Endothelial cell of umbilical vein (primary cell): ENCODE measurements at regions not wholly inside any gene's neighbourhood (a gene's known extent, or its start where the extent isn't known, plus 50 kb on each side); places are given as distances from the start of the nearest gene placed in this dataset.

Source experiments
- BruUV-seq: library from RNA; stranded (reverse); fragments of 400-500 nt; replicated peaks from 2 replicates; lab custom pipeline; 2021; lab: Mats Ljungman, UMichigan
- CTCF ChIA-PET: fragments of 300-600, 350-600 bp; sonication (Branson Sonifier 250); formaldehyde crosslinking; loops from one replicate; lab custom pipeline; 2021; ENCODE audit warnings: antibody characterized with exemption, inconsistent platforms; lab: Charles Lee
- POLR2A ChIA-PET: fragments of 300-600, 350-600 bp; sonication (Branson Sonifier 250); formaldehyde crosslinking; loops from one replicate; lab custom pipeline; 2021; ENCODE audit warnings: antibody characterized with exemption, inconsistent platforms; lab: Charles Lee
- DNase-seq: peaks from one replicate; pipeline ENCODE4 v3.0.0-alpha.2; 2011; ENCODE audit warnings: low read depth, low spot score
- FAIRE-seq: peaks from 2 replicates; lab custom pipeline; 2011; peaks lifted over from hg19 to GRCh38; lab: Jason Lieb, UNC
- H2AFZ ChIP-seq: 2 replicates; pipeline ENCODE4 v1.6.0; 2012; ENCODE audit warnings: low read depth, low read length, control low read depth, inconsistent platforms
- H3K27ac ChIP-seq: 2 replicates; pipeline ENCODE4 v1.5.1; 2011; ENCODE audit warnings: low read depth, mild to moderate bottlenecking, control low read depth, low read length, moderate library complexity; ENCODE audit not compliant: insufficient read depth
- H3K27me3 ChIP-seq, 2 experiments: 2 replicates each; pipeline versions ENCODE4 v1.6.0 to v1.6.1; 2011; ENCODE audit warnings: low read length in 2 of 2, mixed read lengths in 1 of 2; ENCODE audit not compliant: control insufficient read depth in 2 of 2, insufficient read depth in 2 of 2
- H3K36me3 ChIP-seq, 2 experiments: 2 replicates in 1 of 2; 3 replicates in 1 of 2; pipeline ENCODE4 v1.5.1; 2011; ENCODE audit warnings: low read length in 2 of 2, mild to moderate bottlenecking in 1 of 2, moderate library complexity in 1 of 2; ENCODE audit not compliant: control insufficient read depth in 2 of 2, insufficient read depth in 2 of 2; ENCODE audit errors: extremely low read depth in 1 of 2
- H3K4me1 ChIP-seq: 3 replicates; pipeline ENCODE4 v1.5.1; 2011; ENCODE audit warnings: mild to moderate bottlenecking, low read length; ENCODE audit not compliant: control insufficient read depth, insufficient read depth; ENCODE audit errors: extremely low read depth
- H3K4me2 ChIP-seq: 2 replicates; pipeline ENCODE4 v1.6.1; 2011; ENCODE audit warnings: low read length, control low read depth, mixed read lengths; ENCODE audit not compliant: insufficient read depth
- H3K4me3 ChIP-seq, 3 experiments: fragments of 200-600 bp in 1 of 3; sonication (generic), shearing (Covaris generic) in 1 of 3; replicated peaks in 1 of 3; 2 replicates each; pipeline ENCODE4 v1.5.1; 2011 to 2016; ENCODE audit warnings: control low read depth in 3 of 3, low read length in 3 of 3, mild to moderate bottlenecking in 2 of 3, inconsistent platforms in 1 of 3, low read depth in 1 of 3, moderate library complexity in 1 of 3; ENCODE audit not compliant: insufficient read depth in 1 of 3
- H3K79me2 ChIP-seq: 2 replicates; pipeline ENCODE4 v1.6.0; 2012; ENCODE audit warnings: low read length, inconsistent platforms; ENCODE audit not compliant: control insufficient read depth, insufficient read depth
- H3K9ac ChIP-seq: replicated peaks from 2 replicates; pipeline ENCODE3; 2011; ENCODE audit warnings: low read length, control low read depth; ENCODE audit not compliant: insufficient read depth; ENCODE audit errors: extremely low read depth
- H3K9me1 ChIP-seq: replicated peaks from 3 replicates; pipeline ENCODE4 v1.6.0; 2011; ENCODE audit warnings: mild to moderate bottlenecking, low read length; ENCODE audit not compliant: control insufficient read depth, insufficient read depth; ENCODE audit errors: extremely low read depth
- H3K9me3 ChIP-seq: replicated peaks from 2 replicates; pipeline ENCODE4 v1.5.1; 2012; ENCODE audit warnings: low read length, inconsistent platforms; ENCODE audit not compliant: control insufficient read depth, insufficient read depth
- H4K20me1 ChIP-seq: replicated peaks from 2 replicates; pipeline ENCODE3; 2011; ENCODE audit warnings: mild to moderate bottlenecking, low read length; ENCODE audit not compliant: control insufficient read depth, insufficient read depth; ENCODE audit errors: extremely low read depth
- EZH2 ChIP-seq: IDR thresholded peaks from 2 replicates; pipeline ENCODE4 v1.6.1; 2012; ENCODE audit warnings: borderline replicate concordance, low read depth, mild to moderate bottlenecking, moderate library complexity, low read length, inconsistent platforms; ENCODE audit not compliant: severe bottlenecking
- FOS ChIP-seq: IDR thresholded peaks from 2 replicates; pipeline ENCODE4 v1.6.1; 2011; ENCODE audit warnings: mild to moderate bottlenecking, low read length, moderate library complexity, borderline replicate concordance; ENCODE audit not compliant: insufficient read depth
- GATA2 ChIP-seq: IDR thresholded peaks from 2 replicates; pipeline ENCODE4 v1.7.0; 2011; ENCODE audit warnings: low read depth, mild to moderate bottlenecking, moderate library complexity, mixed read lengths, low read length; ENCODE audit not compliant: insufficient read length, insufficient read depth
- JUN ChIP-seq: IDR thresholded peaks from 2 replicates; pipeline ENCODE4 v1.6.1; 2011; ENCODE audit warnings: borderline replicate concordance, low read depth; ENCODE audit not compliant: insufficient read length, insufficient read depth
- MYC ChIP-seq: IDR thresholded peaks from one replicate; pipeline ENCODE4 v1.6.1; 2011; ENCODE audit warnings: mild to moderate bottlenecking, low read depth, low read length
- POLR2A ChIP-seq: IDR thresholded peaks from 2 replicates; pipeline ENCODE4 v1.6.1; 2012; ENCODE audit warnings: low read depth, mild to moderate bottlenecking, control low read depth, low read length
- POLR2AphosphoS5 ChIP-seq: IDR thresholded peaks from 2 replicates; pipeline ENCODE4 v1.6.1; 2012; ENCODE audit warnings: low read depth, mild to moderate bottlenecking, control low read depth, low read length, moderate library complexity; ENCODE audit not compliant: insufficient read depth
- dilution Hi-C: fragments of 300-500 bp; cut with MboI; formaldehyde crosslinking; loops from one replicate; pipeline ENCODE4 v1.15.0; 2019; ENCODE audit warnings: low sequenced_read_pairs; ENCODE audit not compliant: extremely low pct_ligation_motif_present
- intact Hi-C: fragments of 100-400 bp; cut with micrococcal nuclease; formaldehyde crosslinking; loops from one replicate; pipeline ENCODE4 v1.10.0; 2022
- TF ChIP-seq, protein P1 (sequence below), 2 donors: IDR thresholded peaks; 1 replicate in 1 of 2; 2 replicates in 1 of 2; pipeline ENCODE4 v1.5.1; 2011; ENCODE audit warnings: low read length in 2 of 2, mild to moderate bottlenecking in 2 of 2, moderate library complexity in 2 of 2, control low read depth in 1 of 2, inconsistent platforms in 1 of 2, low read depth in 1 of 2; ENCODE audit not compliant: insufficient read depth in 1 of 2; ENCODE audit errors: extremely low read depth in 1 of 2
- TF ChIP-seq, protein P2 (sequence below): IDR thresholded peaks from 2 replicates; pipeline ENCODE4 v1.6.1; 2011; ENCODE audit not compliant: insufficient read depth, insufficient read length

DNA sequence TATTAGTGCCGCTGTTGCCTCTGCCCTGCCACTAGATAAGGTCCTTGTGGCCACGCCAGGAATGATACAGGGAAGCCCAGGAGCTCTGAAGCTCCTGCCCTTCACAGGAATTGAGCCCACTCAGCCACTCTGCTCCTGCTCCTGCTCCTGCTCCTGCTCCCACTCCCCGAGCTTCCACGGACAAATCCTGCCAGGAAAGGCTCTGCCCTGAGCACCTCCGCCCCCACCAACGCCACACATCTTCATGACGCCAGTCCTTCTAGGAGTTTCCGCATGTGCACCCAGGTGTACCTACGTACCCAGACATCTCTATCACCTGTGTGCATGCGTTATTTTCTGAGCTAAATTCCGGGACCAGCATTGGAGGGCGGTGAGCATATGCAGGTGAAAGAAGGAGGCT, 369.1 kb downstream of the C16orf95 start:
- CTCF ChIA-PET, result interaction anchor here (0.8 to 1.2 kb wide), 3 partner anchors 9 to 70 kb away, joined by 3 to 4 read pairs (median 3); no protein-coding TSS in a partner anchor
- no peaks in the 10 kb centered on the region for H3K27me3 ChIP-seq
- BruUV-seq, result no TSS peak

More for the DNA sequence above, 369.1 kb downstream of the C16orf95 start:
- Histone ChIP-seq H3K4me1 (peaks cover 44% of the 10 kb centered on the region), H3K9ac (no peak overlapping the region), H3K4me2 (no peak overlapping the region), H3K79me2 (no peaks in the 10 kb centered on the region), H3K9me1 (no peaks in the 10 kb centered on the region), H4K20me1 (no peaks in the 10 kb centered on the region), H2AFZ (no peak overlapping the region), H3K27ac (no peak overlapping the region), H3K4me3 (no peak overlapping the region), H3K36me3 (no peaks in the 10 kb centered on the region), H3K9me3 (no peaks in the 10 kb centered on the region)
- DNase-seq (no peak), FAIRE-seq (no peak)
- intact Hi-C loops, result no loop called here
- no peak for TF ChIP-seq FOS
- TF ChIP-seq, protein P1, sequence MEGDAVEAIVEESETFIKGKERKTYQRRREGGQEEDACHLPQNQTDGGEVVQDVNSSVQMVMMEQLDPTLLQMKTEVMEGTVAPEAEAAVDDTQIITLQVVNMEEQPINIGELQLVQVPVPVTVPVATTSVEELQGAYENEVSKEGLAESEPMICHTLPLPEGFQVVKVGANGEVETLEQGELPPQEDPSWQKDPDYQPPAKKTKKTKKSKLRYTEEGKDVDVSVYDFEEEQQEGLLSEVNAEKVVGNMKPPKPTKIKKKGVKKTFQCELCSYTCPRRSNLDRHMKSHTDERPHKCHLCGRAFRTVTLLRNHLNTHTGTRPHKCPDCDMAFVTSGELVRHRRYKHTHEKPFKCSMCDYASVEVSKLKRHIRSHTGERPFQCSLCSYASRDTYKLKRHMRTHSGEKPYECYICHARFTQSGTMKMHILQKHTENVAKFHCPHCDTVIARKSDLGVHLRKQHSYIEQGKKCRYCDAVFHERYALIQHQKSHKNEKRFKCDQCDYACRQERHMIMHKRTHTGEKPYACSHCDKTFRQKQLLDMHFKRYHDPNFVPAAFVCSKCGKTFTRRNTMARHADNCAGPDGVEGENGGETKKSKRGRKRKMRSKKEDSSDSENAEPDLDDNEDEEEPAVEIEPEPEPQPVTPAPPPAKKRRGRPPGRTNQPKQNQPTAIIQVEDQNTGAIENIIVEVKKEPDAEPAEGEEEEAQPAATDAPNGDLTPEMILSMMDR (IDR thresholded peaks at IDR 0.05; ENCODE audit: extremely low read depth in 1 of 2, insufficient read depth in 1 of 2, low read depth in 1 of 2, low read length in 2 of 2), result no peak
- no peak for TF ChIP-seq MYC
- no peak for TF ChIP-seq EZH2
- TF ChIP-seq, protein P2, sequence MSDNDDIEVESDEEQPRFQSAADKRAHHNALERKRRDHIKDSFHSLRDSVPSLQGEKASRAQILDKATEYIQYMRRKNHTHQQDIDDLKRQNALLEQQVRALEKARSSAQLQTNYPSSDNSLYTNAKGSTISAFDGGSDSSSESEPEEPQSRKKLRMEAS, result no peak
- no peak for TF ChIP-seq GATA2
- TF ChIP-seq POLR2AphosphoS5, result no peak
- no peak for TF ChIP-seq JUN
- no peak for TF ChIP-seq POLR2A
- dilution Hi-C loops, result no loop called here
- POLR2A ChIA-PET, result no interaction called here
